Neural cell (in vitro differentiated cells): ENCODE measurements at regions not wholly inside any gene's neighbourhood (a gene's known extent, or its start where the extent isn't known, plus 50 kb on each side); places are given as distances from the start of the nearest gene placed in this dataset.

Experiments
- CTCF ChIP-seq: fragments of 450-650 bp; IDR thresholded peaks from 2 replicates; pipeline ENCODE4 v1.5.1; 2014; ENCODE audit warnings: antibody characterized with exemption, mild to moderate bottlenecking, moderate library complexity; ENCODE audit not compliant: poor library complexity, severe bottlenecking
- EP300 ChIP-seq: fragments of 450-650 bp; conservative IDR thresholded peaks from 2 replicates; pipeline ENCODE4 v1.6.1; 2014; ENCODE audit warnings: antibody characterized with exemption, mild to moderate bottlenecking, moderate library complexity; ENCODE audit not compliant: poor library complexity, severe bottlenecking
- EZH2 ChIP-seq: fragments of 200-600, 300-800 bp; shearing (Covaris generic), sonication (generic); IDR thresholded peaks from 2 replicates; pipeline ENCODE4 v1.6.1; 2014; ENCODE audit warnings: antibody characterized with exemption, low read length, borderline replicate concordance, mild to moderate bottlenecking; ENCODE audit not compliant: insufficient read depth, poor library complexity, severe bottlenecking
- REST ChIP-seq: IDR thresholded peaks from 2 replicates; pipeline ENCODE4 v1.6.1; 2012; ENCODE audit warnings: borderline replicate concordance
- TAF1 ChIP-seq: IDR thresholded peaks from 2 replicates; pipeline ENCODE4 v1.6.1; 2012; ENCODE audit warnings: low read depth

- TF ChIP-seq EZH2 (no peak), CTCF (no peak), EP300 (no peak), REST (no peak), TAF1 (no peak)
These were observed 518.6 kb downstream of the SLITRK5 start for GRCh38 chr13:88189728-88190127.
